LNCaP clone FGC (cell line): ENCODE measurements at regions not wholly inside any gene's neighbourhood (a gene's known extent, or its start where the extent isn't known, plus 50 kb on each side); places are given as distances from the start of the nearest gene placed in this dataset.

Experiments
- DNase-seq: peaks from one replicate; pipeline ENCODE4 v3.0.0-alpha.2; 2011; ENCODE audit warnings: low read depth
- H3K4me3 ChIP-seq: 2 replicates; pipeline ENCODE4 v1.5.1; 2011; ENCODE audit warnings: mild to moderate bottlenecking, low read depth, low read length, control low read depth
- TF ChIP-seq, protein P1 (sequence below): IDR thresholded peaks from 2 replicates; pipeline ENCODE4 v1.5.1; 2012; ENCODE audit warnings: mild to moderate bottlenecking; ENCODE audit not compliant: control insufficient read depth, insufficient read depth; ENCODE audit errors: extremely low read depth

DNA sequence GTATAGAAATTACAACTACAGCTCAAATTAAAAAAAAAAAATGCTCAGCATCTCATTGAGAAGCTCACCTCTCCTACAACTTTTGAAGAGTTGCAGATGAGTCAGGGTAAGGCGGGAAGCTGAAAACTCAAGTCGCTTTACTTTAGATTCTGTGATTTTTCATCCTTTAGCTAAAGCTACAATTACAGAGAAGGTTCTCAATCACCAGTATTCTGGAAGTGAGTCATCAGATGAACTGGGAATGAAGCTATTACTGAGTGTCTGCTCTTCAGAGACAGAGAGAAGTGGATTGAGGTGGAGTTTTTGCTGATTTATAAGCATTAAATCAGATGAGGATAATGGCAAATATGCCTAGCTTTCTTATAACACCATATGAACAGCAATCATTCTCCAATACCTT lies 91.9 kb downstream of the TFAP2A start:
- DNase-seq = no peak
- TF ChIP-seq, protein P1, sequence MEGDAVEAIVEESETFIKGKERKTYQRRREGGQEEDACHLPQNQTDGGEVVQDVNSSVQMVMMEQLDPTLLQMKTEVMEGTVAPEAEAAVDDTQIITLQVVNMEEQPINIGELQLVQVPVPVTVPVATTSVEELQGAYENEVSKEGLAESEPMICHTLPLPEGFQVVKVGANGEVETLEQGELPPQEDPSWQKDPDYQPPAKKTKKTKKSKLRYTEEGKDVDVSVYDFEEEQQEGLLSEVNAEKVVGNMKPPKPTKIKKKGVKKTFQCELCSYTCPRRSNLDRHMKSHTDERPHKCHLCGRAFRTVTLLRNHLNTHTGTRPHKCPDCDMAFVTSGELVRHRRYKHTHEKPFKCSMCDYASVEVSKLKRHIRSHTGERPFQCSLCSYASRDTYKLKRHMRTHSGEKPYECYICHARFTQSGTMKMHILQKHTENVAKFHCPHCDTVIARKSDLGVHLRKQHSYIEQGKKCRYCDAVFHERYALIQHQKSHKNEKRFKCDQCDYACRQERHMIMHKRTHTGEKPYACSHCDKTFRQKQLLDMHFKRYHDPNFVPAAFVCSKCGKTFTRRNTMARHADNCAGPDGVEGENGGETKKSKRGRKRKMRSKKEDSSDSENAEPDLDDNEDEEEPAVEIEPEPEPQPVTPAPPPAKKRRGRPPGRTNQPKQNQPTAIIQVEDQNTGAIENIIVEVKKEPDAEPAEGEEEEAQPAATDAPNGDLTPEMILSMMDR = no peak
- no peak overlapping the region for H3K4me3 ChIP-seq

GRCh38 chr6:10320291-10320690 lies 94.6 kb downstream of the TFAP2A start:
- TF ChIP-seq, protein P1 = no peak
- DNase-seq = no peak
- H3K4me3 ChIP-seq = no peak overlapping the region

GRCh38 chr6:10316373-10316721 lies 98.5 kb downstream of the TFAP2A start:
- no peak overlapping the region for H3K4me3 ChIP-seq
- TF ChIP-seq, protein P1 = no peak
- DNase-seq = no peak

GRCh38 chr6:10315658-10316372 lies 99.1 kb downstream of the TFAP2A start:
- no peak for DNase-seq
- TF ChIP-seq, protein P1 = no peak
- no peak overlapping the region for H3K4me3 ChIP-seq

DNA sequence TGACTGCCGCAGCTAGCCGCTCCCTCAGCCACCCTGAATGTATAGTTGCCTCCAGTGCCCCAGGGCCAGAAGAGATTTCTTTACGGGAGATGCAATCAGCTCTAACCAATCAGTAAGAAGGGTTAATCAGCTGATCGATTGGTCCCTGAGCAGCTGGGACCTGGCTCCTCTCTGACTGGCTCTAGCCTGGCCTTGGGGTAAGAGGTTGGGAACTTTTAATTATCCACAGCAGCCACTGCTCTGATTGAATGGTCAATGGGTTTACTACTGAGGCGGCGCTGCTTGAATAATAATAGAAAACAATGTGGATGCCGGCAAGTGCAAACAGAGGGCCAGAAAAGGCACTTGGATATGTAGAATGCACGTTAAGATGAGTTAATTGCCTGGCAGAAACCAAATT lies 99.8 kb downstream of the TFAP2A start:
- DNase-seq = no peak
- TF ChIP-seq, protein P1 = no peak
- H3K4me3 ChIP-seq = no peak overlapping the region

DNA sequence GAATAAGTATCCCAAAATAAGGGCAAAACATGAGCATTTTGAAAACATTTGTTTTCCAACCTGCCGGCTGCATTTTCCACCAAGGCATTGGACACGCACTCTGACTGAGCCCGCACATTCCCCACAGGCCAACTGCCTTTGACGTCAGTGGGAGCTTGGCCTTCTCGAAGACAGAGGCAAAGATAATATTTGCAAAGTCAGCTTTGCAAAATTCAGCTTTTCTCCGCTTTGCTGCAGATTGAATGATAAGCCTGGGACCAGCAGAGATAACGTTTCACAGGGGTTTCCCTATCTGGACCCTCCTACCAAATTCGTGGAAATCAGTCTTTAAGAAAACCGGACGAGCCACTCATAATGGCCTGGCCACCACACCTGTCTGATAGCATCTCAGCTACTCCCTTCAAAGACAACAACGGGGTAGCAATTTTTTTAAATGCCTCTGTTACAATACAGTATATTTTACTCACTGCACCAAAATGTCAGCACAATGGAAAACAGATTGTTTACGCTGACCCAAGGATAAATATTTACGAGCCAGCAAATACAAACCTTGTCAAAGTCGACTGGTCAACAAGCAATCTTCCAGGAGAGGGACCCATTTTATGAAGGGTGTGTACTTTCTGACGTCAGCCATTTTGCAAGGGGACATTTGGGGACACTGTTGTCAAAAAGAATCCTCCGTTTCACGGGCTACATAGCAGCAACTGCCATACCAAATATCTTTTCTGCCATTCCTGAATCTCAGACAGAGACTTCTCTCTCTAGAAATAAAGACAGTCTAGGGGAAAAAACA lies 100.5 kb downstream of the TFAP2A start:
- TF ChIP-seq, protein P1 = no peak
- H3K4me3 ChIP-seq = no peak overlapping the region
- DNase-seq = peak; percentile 63
